ENCODE measurements at regions not wholly inside any gene's neighbourhood (a gene's known extent, or its start where the extent isn't known, plus 50 kb on each side); places are given as distances from the start of the nearest gene placed in this dataset.

- no peak for TF ChIP-seq CTCF (IDR thresholded peaks at IDR 0.05)
- no peak for TF ChIP-seq EP300 (IDR thresholded peaks at IDR 0.05)
- no peak for TF ChIP-seq POLR2A (IDR thresholded peaks at IDR 0.05)
These were observed 51.8 kb upstream of the CXADR start for GRCh38 chr21:17461014-17461413.
